GM19397 (cell line): ENCODE measurements at regions not wholly inside any gene's neighbourhood (a gene's known extent, or its start where the extent isn't known, plus 50 kb on each side); places are given as distances from the start of the nearest gene placed in this dataset.

Source experiments
- ATAC-seq: cut with Tn5 transposase; IDR thresholded peaks from one replicate; pipeline ENCODE4 v1.9.1; 2021; ENCODE audit warnings: mild to moderate bottlenecking, moderate library complexity; ENCODE audit not compliant: unreplicated experiment

GRCh38 chr21:26784974-26785373 lies 60.2 kb downstream of the ADAMTS1 start:
- ATAC-seq = no peak

GRCh38 chr21:26783466-26784195 lies 61.6 kb downstream of the ADAMTS1 start:
- ATAC-seq = no peak

GRCh38 chr21:26782747-26783146 lies 62.5 kb downstream of the ADAMTS1 start:
- no peak for ATAC-seq

DNA sequence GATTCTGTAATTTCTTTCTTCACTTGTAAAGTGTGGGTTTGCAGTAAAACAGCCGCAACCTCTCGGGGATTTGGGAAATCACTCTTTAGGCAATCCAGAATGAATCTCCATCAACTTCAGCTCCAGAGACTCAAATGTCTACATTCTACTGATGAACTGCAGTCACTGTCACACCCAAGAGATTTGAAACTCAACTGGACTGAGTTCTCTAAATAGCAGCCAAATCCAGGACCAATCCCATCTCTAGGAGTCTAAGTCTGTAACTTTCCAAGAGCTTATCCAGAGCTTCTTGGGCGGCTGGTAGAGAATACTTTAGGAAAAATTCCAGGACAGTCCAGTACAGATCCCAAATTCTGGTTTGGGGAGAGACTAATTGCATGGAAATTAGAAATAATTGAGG lies 62.9 kb downstream of the ADAMTS1 start:
- ATAC-seq = no peak

DNA sequence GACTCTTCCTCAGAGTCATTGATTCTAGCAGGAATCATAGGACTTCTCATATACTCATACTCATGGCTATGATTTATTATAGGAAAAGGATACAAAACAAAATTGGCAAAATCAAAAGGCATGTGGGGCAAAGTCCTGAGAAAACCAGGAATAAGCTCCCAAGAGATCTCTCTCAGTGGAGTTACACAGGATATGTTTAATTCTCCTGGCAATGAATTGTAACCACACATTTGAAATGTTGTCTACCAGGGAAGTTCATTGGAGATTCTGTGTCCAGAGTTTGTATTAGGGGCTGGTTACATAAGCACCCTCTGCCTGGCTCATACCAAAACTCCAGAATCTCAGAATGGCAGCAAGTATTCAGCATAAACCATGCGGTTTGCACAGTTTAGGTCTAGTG lies 63.9 kb downstream of the ADAMTS1 start:
- ATAC-seq = no peak

DNA sequence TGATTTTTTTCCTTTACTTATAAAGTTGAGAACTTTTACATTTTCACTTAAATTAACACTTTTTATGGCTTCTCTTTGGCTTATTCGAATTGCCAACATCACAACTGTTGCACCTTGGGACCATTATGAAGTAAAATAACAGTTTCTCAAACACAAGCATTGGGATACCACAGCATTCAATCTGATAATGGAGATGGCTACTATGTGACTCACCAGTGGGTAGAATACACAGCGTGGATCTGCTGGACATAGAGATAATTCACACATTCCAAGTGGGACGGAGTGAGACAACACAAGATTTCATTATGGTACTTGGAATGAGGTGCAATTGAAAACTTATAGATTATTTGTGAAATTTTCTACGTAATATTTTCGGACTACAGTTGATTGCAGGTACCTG lies 68.0 kb downstream of the ADAMTS1 start:
- no peak for ATAC-seq

GRCh38 chr21:26776310-26777021 lies 68.7 kb downstream of the ADAMTS1 start:
- no peak for ATAC-seq

DNA sequence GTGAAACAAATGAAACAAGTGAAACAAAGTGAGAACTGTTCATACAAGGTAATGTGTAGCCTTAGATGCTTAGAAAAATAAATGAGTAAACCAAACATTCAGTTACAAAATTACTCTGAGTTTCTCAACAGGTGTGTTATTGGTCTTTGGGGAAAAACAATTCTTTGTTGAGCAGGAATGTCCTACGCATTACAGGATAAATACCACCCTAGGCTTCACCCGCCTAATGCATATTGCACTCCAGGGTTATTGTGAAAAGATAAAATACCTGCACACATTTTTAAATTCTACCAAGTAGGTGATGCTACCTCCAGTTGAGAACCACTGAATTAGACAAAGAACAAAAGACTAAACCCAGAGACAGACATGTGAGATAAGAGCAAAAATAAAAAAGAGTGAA lies 72.2 kb downstream of the ADAMTS1 start:
- no peak for ATAC-seq

DNA sequence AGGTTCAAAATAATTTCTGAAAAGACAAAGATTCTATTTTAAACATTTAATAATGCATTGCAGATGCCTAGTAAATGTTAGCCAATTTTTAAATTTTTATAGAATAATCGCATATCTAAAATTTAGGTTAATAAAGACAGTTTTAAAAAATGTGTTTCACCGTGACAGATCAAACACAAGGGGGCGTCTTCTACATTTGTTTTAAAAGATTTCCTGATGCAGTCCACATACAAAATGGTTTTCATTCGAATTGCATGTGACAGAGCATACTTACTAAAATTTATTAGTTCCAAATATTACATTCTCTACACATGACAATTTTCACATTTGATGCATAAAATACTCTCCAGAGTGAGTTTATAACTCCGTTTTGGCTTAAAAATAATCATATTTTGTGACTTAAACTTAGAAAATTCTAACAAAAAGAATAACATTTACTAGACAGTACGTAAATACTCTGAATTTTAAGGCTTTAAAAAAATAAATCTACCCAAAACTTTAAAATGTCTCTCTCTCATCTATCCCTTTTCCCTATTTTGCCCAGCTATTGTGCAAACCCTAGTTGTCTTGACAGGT lies 75.5 kb downstream of the ADAMTS1 start:
- no peak for ATAC-seq

DNA sequence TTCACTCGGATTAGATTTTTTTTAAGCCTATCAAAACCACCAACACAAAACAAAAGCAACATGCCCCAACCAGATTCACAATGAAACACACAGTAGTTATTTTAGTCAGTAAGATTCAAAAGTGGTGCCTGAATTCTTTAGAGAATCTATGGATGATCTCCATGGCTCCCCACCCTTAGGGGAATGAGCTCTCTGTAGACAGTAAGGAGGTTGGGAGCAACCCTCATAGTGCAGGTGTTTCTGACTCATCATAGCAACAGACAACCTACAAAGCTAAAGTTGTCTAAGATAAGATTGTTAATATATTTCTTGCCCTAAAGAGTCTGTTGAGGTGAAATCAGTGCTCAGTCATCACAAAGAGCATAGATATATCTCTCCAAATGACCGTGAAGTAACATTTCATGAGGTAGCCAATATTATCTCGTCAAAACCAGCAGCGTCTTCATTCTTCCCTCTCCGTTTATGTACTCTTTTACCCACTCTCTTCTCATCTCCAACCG lies 78.3 kb downstream of the ADAMTS1 start:
- no peak for ATAC-seq

DNA sequence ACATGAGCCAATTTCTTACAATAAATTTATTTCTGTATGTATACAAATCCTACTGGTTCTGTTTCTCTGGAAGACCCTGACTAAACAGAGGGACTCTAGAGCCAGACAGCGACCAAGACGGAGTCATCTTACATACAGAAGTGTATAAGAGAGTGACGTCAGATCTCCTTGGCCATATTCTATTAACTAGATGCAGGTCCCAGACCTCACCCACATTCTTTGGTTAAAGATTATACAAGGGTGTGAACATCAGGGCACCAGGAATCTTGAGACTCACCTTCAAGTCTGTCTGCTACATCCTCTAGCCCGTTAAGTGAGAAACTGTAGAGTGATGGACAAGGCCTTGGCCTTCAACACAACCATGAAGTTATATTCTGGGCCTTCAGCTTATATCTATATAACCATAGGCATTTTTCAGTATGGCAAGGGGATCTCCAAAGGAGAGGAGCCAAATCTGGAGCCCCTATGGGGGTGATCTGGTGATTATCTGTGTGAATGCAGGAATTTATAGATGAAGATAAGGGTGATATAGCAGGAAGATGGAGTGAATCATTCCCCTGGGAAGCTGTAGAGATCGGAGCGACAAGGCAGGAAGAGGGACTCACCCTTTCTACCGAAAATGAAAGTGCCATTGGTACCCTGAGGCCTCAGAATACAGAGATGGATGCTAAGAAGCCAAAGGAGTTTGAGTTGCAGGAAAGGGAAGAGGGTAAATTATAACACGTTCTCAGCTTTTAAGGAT lies 83.9 kb downstream of the ADAMTS1 start:
- no peak for ATAC-seq

- ATAC-seq = no peak
Measured at GRCh38 chr21:26759731-26760130, 85.5 kb downstream of the ADAMTS1 start.

GRCh38 chr21:26758083-26758880 lies 86.9 kb downstream of the ADAMTS1 start:
- ATAC-seq = no peak

DNA sequence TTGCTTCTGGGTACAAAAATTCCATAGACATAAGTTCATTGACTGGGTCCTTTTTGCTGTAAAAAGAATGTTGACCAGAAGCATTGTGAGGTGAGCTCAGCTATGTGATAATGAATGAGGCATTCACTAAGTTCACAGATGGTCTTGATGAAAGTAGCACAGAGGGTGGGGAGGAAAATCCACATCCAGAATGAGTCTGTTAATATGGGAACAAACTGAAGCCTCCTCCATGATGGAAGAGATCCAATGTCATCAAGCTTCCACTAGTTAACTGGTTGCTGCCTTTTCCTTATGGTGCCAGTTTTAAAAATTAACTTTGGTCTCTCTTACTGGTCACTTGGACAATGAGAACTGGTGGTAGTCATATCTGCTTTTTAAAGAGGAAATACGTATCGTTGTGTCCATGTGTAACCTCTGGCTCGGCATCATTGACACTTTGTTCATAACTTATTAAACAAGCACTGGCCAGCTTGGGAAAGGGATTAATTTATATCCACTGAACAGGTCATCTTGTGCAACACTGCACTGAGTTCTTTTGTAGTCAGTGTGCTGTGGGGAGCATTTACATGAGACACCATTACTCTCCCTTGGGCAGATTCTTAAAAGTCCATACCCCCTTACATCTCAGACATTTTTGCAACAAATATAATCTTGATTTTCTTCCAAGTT lies 88.6 kb downstream of the ADAMTS1 start:
- no peak for ATAC-seq

DNA sequence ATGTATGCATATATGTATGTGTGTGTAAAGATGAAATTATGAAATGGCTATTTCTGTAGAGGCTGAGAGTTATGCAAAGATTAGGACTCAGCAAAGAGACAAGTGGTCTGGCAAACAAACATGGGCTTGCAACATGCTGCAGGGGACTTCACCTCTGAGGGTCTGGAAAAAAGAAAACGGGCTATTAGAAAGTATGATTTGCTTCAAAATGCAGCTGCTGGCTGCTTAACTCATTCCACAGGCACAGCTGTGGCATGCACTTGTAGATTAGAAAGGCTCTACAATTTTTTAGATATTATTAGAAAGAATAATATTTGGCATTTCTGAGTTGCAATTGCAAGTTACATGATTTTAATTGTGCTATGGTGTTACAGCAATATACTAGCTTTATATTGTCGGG lies 90.4 kb downstream of the ADAMTS1 start:
- ATAC-seq = no peak

- no peak for ATAC-seq
Measured at GRCh38 chr21:26753822-26754221, 91.4 kb downstream of the ADAMTS1 start.

- ATAC-seq = no peak
Measured at GRCh38 chr21:26752849-26753248, 92.4 kb downstream of the ADAMTS1 start.

DNA sequence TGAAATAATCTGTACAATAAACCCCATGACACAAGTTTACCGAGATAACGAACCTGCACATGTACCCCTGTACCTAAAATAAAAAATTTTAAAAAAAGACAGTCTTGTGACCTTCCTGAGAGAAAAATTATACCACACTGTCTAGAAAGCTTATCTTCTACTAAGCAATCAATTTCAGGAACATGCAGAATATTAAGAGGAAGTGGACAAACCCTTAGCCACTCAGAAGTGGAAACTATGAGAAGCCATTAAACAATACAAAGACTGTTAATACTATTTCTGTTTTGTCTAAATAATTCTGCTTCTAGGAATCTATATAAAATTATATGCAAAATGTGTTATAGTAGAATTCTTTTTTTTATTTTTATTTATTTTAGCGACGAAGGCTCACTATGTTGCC lies 93.9 kb downstream of the ADAMTS1 start:
- ATAC-seq = no peak

GRCh38 chr21:26748066-26748465 lies 97.1 kb downstream of the ADAMTS1 start:
- no peak for ATAC-seq

DNA sequence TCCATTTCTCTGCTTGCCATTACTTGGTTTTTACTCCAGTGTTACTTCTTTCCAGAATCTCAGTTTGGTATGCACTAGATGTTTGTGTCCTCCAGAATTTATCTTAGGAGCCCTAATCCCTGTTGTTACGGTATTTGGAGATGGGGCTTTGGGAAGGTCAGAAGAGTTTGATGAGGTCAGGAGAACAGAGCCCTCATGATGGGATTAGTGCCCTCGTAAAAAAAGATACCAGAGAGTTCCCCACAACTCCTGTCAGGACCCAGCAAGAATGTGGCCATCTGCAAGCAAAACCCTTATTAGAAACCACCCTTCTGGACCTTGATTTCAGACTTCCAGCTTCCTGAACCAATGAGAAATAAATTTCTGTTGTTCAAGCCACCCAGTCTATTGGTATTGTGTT lies 98.0 kb downstream of the ADAMTS1 start:
- no peak for ATAC-seq
